DLD1 (cell line): ENCODE measurements at regions not wholly inside any gene's neighbourhood (a gene's known extent, or its start where the extent isn't known, plus 50 kb on each side); places are given as distances from the start of the nearest gene placed in this dataset.

Experiments
- in situ Hi-C: cut with HindIII; loops from 2 replicates; pipeline ENCODE4 v1.10.0; 2017; ENCODE audit warnings: low sequenced_read_pairs

DNA sequence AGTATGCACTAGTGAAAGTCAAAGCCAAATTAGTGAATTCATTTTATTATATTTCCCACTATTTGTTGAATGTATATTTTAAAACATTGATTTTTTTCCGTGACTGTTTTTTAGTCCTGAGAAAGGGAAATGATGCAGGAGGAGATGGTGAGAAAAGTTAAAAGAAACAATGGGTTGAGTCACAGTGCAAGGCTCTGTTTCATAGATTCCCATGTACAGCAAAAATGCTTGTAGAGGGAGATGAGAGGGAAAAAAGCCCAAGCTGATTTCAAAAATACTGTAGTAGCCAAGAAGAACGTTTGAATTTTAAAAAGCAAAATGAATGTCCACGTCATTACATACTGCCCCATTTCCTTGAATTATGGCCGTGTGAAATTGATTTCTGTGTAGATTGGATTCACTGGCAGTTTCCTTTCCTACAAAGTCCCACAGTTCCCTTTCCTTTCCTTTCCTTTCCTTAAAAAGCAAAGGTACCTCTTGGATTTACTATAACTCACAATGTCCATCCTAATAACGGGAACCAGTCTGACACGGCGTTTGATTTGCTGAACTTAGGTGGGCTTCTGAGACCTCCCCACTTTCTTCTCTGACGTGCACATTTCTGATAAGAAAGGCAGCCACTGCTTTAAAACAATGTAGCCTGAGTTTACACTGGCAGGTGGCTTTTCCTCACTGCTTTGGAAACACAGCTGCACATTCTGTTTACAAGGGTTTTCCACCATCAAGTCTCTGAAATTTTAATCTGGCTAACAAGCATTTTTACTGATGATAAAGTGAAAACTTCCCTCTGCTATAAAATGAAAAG lies 63.7 kb downstream of the SPCS3 start:
- in situ Hi-C loops: loop anchor here (10.0 kb wide), 2 partner anchors 301 to 661 kb away; no protein-coding TSS in a partner anchor

DNA sequence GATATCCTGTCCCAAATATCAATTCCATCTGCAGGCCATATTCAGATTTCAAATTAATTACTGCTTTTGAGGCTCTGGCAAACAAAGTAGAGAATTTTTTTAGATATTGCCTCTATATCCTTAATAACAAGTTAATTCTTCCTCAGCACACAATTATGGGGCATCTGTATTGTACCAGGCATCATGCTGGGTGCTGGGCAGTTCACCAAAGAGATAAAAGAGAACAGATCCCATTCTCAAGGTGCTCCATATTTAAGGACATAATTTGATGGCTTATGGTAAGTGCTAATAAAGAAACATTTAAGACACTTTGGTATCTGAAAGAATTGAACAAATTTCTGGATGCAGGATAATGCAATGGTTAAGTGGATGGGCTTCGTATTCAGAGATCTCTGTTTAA lies 65.8 kb downstream of the SPCS3 start:
- in situ Hi-C loops: loop anchor here (10.0 kb wide), 2 partner anchors 299 to 659 kb away; no protein-coding TSS in a partner anchor

DNA sequence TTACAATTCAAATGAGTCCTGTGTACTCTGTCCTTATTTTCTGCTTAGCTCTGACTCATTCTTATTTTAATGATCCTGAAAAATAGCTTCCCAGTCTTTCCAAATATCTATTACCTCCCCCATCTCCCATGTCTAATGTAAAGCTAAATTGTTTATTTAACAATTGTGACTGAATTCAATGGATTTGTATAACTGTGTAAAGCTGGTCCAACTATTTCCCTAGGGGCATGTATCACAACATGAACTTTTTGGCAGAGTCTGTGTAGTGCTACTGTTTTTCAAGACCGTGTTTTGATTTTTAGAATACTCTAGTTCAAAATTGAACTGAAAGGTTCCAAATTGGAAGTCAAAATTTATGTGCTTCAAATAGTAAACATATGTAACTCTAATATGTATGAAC lies 67.8 kb downstream of the SPCS3 start:
- in situ Hi-C loops: loop anchor here (10.0 kb wide), 2 partner anchors 297 to 657 kb away; no protein-coding TSS in a partner anchor

DNA sequence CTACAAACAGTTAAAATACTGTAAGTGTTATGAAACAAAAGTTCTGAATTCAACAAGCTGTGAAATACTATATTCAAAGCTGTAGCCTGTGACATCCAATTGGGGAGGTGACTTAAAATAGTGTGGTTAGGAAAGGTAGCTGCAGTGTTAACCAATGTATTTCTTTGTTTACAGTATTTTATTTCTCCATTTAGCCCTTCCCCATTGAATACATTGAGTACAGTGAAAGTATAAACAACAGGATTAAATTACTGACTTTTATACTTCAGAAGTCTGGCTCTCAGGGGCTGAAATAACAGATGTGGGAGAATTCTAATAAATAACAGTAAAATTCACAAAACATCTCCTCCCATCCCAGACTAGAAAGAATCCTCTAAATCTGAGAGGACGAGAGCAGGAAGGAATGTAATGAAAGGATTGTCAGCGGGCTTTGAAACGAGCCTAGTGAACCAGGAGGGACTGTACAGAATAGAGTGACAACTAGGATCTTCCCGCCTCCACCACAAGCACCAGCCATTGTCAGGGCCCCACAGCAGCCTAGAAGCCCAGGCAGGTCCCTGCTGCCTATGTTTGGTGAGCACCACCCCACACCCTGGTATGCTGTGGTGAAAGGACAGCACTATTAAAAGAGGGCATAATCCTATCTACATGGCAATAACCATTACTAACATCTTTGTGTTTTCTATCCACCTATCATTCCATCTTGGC lies 73.7 kb downstream of the SPCS3 start:
- in situ Hi-C loops: no loop called here

DNA sequence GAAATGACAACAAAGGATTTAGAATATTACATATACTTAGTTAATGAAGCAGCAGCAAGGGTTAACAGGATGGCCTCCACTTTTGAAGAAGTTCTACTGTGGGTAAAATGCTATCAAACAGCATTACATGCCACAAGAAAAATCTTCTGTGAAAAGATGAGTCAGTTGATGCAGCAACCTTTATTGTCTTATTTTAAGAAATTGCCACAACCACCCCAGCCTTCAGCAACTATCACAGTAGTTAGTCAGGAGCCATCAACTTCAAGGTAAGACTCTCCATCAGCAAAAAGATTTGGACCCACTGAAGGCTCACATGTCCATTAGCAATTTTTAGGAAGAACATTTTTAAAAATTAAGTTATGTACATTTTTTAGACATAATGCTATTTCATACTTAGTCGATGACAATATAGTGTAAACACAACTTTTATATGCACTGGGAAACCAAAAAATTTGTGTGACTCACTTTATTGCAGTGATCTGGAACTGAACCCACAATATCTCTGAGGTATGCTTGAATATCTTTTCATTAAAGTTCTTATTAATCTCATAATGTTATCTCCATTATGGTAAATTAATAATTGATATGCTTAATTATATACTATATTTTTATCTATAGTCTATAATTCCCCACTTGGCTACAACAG lies 81.2 kb downstream of the SPCS3 start:
- in situ Hi-C loops: no loop called here

DNA sequence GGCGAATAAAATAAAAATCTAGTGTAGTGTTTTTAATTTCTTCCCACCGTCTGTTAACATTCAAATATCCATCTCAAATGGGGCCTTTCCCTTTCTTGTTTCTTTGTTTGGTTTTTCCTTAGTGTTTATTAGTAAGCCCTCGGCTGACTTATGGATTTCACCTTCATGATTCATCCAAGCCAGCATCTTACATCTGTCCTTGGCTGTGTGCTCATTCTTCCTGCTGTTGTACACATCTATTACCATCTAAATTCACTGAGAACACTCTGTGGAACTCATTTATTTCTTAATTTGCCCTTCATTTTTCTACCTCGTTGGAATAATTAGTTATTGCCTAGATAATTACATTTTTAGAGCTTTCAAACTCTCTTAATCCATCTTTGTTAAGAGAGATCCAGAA lies 84.9 kb downstream of the SPCS3 start:
- in situ Hi-C loops: no loop called here

DNA sequence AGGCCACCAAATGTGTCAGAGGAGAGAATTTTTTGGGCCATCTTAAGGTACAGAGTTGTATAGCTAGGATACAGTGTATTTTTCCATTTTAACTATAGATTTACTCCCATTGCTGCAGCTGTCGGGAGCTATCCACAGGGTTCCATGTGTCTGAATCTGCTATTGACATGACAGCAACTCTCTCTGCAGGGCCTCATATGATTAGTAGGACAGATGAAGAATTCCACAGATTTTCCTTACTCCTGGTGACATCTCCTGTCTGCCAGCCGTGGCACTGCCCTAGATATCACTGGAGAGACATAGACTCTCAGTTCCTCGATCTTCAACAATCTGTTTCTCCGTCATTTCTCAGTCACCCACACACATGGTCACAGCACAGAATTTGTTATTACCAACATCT lies 86.5 kb downstream of the SPCS3 start:
- in situ Hi-C loops: no loop called here

DNA sequence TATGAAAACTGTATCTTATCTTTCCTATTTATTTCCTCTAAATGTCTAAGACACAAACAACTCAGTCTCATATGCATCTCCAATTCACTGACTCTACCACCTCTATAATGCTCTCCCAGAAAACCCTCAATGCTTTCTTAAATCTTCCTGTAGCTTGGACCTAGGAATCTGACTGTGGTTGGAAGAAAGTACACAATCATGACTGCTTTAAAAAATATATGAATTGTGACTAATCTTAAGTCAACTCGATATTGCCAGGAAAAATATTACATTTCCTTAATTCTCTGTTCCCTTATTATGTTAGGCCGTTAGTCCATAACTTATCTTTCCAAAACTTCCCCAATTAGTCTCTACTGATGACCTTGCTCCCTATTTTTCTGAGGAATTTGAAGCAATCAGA lies 87.0 kb downstream of the SPCS3 start:
- in situ Hi-C loops: no loop called here

DNA sequence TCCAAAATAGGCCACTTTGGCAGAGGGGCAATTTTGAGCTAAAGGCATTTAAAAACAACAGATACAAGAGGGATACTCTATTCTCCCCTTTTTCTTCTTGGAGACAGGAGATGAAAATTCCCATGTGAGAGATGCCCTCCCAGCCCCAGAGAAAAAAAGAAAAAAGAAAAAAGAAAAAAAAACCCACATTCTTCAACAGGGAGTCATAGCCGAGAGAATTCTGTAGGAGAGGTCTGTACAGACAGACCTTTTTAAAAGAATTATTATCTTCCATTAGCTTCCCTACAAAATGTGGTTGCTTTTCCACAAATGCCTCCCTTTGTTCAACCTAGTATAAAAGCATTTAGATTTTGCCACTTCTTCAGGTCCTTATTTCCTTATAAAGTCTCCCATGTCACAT lies 89.9 kb downstream of the SPCS3 start:
- in situ Hi-C loops: no loop called here

DNA sequence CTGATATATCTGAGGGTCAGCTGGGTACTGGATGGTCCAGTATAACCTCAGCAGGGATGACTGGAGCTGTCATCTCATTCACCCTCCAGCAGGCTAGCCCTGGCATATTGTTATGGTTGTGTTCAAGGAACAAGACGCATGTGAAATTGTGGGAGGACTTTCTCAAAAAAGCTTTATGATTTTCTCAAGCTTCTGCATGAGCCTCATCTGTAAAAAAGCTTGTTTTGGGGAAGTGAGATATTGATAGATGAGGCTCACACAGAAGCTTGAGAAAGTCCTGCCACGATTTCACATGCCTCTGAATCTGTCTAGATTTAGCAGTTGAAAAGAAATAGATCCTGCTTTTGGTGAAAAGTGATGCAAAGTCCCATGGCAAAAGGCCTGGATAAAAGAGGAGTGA lies 93.4 kb downstream of the SPCS3 start:
- in situ Hi-C loops: no loop called here

DNA sequence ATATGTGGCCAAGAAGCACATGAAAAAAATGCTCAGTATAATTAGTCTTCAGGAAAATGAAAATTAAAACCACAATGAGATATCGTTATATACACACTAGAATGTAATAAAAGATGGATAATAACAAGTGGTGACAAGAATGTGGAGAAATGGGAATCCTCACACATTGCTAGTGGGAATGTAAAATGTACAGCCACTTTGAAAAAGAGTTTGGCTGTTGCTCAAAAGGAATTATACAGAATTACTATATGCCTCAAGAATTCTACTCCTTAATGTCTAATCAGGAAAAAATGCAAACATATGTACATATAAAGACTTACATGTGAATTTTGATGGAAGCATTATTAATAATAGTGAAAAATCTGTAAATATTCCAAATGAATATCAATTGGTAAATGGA lies 102.2 kb downstream of the SPCS3 start:
- in situ Hi-C loops: no loop called here

DNA sequence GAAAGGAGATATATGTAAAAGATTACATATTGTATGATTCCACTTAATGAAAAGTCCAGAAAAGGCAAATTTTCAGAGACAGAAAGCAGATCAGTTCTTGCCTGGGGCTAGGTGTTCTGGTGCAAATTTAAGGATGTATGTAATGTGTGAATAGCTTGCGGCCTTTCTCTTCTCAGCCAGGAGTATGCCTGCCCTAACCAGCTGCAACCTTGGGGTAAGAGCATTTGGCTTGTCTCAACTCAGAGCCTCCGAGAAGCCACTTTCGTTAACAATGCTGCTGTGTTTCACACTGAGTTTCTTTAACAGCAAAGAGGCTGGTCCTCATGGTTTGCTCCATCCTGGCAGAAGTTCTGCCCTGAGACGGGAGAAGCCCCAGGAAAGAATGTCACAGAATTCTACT lies 102.7 kb downstream of the SPCS3 start:
- in situ Hi-C loops: no loop called here

DNA sequence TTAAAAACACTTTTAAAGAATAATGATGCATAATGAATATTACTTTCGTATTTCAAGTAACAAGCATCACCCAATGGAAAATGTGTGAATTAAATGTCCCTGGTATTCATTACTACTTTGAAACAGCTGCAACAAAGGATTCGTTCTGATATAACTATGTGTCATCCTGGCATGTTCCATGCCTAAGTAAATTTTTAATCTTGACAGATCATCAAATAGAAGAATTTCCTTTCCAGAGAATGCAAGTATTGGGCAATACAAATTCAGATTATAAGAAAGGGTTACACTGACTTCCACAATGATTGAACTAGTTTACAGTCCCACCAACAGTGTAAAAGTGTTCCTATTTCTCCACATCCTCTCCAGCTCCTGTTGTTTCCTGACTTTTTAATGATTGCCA lies 105.3 kb downstream of the SPCS3 start:
- in situ Hi-C loops: no loop called here

DNA sequence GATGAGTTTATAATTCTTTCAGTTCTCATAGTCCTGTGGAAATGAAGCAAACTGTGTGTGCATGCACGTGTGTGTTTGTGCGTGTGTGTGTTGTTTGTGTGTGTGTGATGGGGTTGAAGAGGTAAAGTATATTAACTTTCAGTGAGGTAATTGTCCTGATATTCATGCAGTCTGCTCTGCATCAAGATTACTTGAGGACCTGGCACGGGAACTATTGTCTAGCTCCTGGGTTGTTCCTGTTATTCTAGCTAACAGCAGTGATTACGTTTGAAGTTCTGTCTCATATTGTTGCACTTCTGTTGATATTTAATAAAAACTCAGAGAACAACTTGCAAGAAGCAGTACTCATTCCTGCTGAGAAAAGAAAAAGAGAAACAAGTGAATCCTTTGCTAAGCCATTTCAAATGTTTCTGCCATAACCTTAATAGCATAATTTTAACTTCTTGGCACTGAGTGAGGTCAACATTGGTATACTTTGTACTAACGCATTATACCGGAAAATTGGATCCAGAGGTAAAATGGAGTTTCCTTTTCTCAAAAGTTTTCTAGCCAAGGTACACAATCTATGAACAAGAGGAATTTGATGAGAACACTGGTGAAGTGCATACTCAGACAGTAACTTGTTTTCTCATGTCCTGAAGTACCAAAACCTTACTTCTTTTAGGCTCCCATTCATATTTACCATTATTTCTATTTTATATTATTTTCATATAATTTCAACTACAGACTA lies 113.2 kb downstream of the SPCS3 start:
- in situ Hi-C loops: no loop called here

DNA sequence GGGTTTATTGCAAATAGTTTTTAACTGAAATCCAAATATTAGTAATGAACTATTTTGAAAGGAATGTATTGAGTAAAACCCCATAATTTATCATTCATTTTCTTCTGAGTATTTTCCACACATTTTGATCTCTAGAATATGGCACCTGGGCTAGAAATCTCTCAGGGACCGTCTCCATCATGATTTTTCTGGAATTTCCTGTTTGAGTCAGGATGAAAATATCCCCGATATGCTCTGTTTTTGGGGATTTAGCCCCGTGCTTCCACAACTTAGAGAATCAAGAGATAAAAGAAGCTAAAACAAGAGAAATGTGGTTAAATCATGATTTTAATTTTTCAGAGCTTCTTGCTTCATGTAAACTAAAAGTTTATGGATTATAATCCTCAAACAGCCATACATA lies 114.2 kb downstream of the SPCS3 start:
- in situ Hi-C loops: no loop called here

DNA sequence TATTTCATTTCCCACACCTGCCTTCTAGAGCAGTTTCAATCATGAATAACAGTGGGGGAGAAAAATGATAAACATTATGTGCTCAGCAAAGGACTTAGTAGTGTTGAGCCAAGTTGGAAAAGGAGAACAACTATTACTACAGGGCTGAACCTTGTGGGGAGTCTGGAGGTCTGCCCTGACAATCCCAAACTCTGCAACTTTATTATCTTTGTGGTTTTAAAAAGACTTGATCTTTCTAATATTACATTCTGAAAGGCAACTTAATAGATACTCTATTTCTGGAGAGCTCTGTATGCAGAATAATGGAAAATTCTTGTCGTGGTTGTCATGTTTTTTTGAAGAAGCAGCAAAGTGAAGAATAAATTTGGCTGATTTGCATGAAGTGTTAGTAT lies 116.1 kb downstream of the SPCS3 start:
- in situ Hi-C loops: no loop called here

DNA sequence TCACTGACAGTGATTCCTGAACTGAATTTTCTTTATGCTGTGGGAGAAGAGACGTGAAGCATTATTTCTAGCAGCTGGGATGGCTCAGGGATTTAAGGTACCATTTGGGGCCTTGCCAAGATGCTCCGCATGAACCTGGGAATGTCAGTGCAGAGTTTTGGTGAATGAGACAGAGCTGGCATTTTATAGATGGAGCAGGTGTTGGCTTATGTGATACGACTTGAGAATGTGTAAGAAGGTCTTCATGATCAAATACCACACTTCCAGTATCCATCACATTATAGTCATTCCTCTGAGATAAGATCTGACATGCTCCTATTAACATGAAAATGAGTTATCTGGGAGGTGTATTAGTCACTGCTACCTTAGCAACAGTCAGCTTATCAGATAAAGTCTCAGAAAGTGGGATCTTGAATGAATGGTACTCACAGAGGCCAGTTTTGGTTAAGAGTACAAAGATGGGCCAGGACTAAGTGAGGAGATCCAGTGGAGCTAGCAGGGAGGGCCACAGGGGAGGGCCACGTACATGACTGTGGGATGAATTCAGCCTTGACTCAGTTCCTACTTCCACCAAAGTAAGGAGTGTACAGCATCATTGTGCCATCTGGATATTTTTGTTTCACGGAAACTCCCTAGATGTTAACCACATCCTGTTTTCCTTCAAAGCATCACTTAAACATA lies 116.7 kb downstream of the SPCS3 start:
- in situ Hi-C loops: no loop called here

DNA sequence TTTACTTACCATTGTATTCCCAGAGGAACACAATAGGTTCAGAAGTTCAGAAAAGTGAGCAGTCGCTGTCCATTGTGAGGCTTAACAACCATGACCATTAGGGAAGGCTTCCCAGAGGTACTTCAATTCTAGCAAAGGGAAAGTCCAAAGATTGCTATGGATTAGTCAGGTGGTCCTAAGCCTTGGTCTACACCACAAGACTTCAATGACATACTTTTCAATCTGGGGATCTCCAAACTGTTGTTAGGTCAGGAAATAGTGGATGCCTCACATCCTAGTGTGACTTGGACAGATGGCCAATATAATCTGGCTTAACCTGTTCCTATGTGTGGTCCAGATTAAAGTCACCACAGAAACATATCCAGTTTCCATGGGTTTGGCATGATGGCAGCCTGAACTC lies 118.0 kb downstream of the SPCS3 start:
- in situ Hi-C loops: no loop called here

DNA sequence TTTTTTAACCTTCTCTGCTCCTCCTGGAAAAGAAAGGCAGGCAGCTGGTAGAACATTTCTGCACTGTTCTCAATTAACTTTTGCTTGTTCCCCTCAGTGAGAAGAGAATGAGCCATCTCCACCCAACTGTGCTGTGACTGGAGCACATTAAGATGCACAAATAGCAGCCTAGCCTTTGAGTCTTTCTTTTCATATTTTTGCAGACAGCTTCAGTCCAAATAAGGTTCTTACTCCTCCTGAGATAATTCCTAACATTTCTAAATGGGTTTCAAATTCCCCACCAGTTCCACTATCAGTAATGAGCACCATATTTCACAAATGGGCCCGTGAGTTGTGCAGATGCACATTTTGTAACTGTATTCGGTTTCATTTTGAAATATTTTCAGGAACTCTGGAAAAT lies 118.6 kb downstream of the SPCS3 start:
- in situ Hi-C loops: no loop called here

DNA sequence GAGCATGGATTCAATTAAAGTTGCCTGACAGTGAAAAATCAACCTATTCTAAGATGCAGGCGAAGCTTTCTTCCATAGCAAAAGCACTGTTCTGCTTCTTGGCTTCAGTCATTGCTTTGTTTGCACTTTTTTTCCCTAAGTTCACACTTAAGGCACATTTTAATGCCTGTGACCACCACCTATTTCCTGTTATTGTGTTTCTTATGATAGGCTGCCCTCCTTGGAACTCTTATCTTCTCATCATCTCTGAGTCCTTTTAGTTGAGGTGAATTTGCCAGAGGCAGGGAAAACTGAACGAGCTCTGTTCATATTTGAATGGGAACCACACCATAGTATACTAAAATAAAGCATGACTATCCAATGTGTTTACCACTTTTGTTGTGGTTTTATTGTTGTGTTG lies 119.8 kb downstream of the SPCS3 start:
- in situ Hi-C loops: loop anchor here (10.0 kb wide), 1 partner anchor 145 kb away; no protein-coding TSS in a partner anchor
